Non-pigmented ciliary epithelial cell (primary cell): ENCODE measurements at regions not wholly inside any gene's neighbourhood (a gene's known extent, or its start where the extent isn't known, plus 50 kb on each side); places are given as distances from the start of the nearest gene placed in this dataset.
A peak's percentile ranks its signal among the peaks of the same experiment; 100 is the strongest.

Experiments
- DNase-seq: peaks from one replicate; pipeline ENCODE4 v3.0.0-alpha.2; 2010; ENCODE audit warnings: low read depth

GRCh38 chr13:81791641-81792040 is 1450.7 kb upstream of the SPRY2 start:
- no peak for DNase-seq

GRCh38 chr13:81781471-81781870 is 1440.5 kb upstream of the SPRY2 start:
- no peak for DNase-seq

- DNase-seq: no peak
Measured at GRCh38 chr13:81779876-81780275, 1439.0 kb upstream of the SPRY2 start.

- no peak for DNase-seq
Measured at GRCh38 chr13:81778350-81778749, 1437.4 kb upstream of the SPRY2 start.

GRCh38 chr13:81773263-81773662 is 1432.3 kb upstream of the SPRY2 start:
- DNase-seq: no peak

GRCh38 chr13:81771951-81772350 is 1431.0 kb upstream of the SPRY2 start:
- DNase-seq: no peak

- no peak for DNase-seq
Measured at GRCh38 chr13:81770868-81771505, 1430.1 kb upstream of the SPRY2 start.

- no peak for DNase-seq
Measured at GRCh38 chr13:81762449-81762848, 1421.5 kb upstream of the SPRY2 start.

GRCh38 chr13:81760316-81760715 is 1419.4 kb upstream of the SPRY2 start:
- DNase-seq: no peak

GRCh38 chr13:81757348-81757970 is 1416.5 kb upstream of the SPRY2 start:
- no peak for DNase-seq

- no peak for DNase-seq
Measured at GRCh38 chr13:81745391-81745790, 1404.5 kb upstream of the SPRY2 start.

- DNase-seq: peak; percentile 30
Measured at GRCh38 chr13:81738364-81738763, 1397.4 kb upstream of the SPRY2 start.

- DNase-seq: no peak
Measured at GRCh38 chr13:81726037-81726726, 1385.3 kb upstream of the SPRY2 start.

- DNase-seq: no peak
Measured at GRCh38 chr13:81722456-81722855, 1381.5 kb upstream of the SPRY2 start.

- DNase-seq: no peak
Measured at GRCh38 chr13:81721400-81721799, 1380.5 kb upstream of the SPRY2 start.

GRCh38 chr13:81714513-81714912 is 1373.6 kb upstream of the SPRY2 start:
- no peak for DNase-seq

GRCh38 chr13:81713201-81713600 is 1372.3 kb upstream of the SPRY2 start:
- DNase-seq: no peak

GRCh38 chr13:81697826-81698225 is 1356.9 kb upstream of the SPRY2 start:
- no peak for DNase-seq

- DNase-seq: peak; percentile 24
Measured at GRCh38 chr13:81686877-81687276, 1346.0 kb upstream of the SPRY2 start.

GRCh38 chr13:81683521-81683920 is 1342.6 kb upstream of the SPRY2 start:
- no peak for DNase-seq

- DNase-seq: no peak
Measured at GRCh38 chr13:81682081-81682630, 1341.2 kb upstream of the SPRY2 start.

- DNase-seq: no peak
Measured at GRCh38 chr13:81677857-81678256, 1336.9 kb upstream of the SPRY2 start.

- no peak for DNase-seq
Measured at GRCh38 chr13:81676008-81676407, 1335.1 kb upstream of the SPRY2 start.
